K562 (cell line): ENCODE measurements at regions not wholly inside any gene's neighbourhood (a gene's known extent, or its start where the extent isn't known, plus 50 kb on each side); places are given as distances from the start of the nearest gene placed in this dataset.

Experiments used
- ATAC-seq: fragments of 200-7000 bp; cut with Tn5 transposase; 3 replicates; pipeline ENCODE4 v1.9.1; 2020; ENCODE audit warnings: moderate library complexity
- BruUV-seq: library from RNA; stranded (reverse); fragments of 400-500 nt; replicated peaks from 2 replicates; lab custom pipeline; 2021; lab: Mats Ljungman, UMichigan
- CTCF ChIA-PET: fragments of 300-600 bp; formaldehyde crosslinking; extraction: SDS; loops from one replicate; lab custom pipeline; 2021; ENCODE audit warnings: low intra/inter-chr PET ratio; lab: Yijun Ruan, JAX
- POLR2A ChIA-PET: fragments of 300-600, 350-650 bp; sonication (Branson Sonifier 250); formaldehyde crosslinking; extraction: SDS; loops from one replicate; lab custom pipeline; 2021; ENCODE audit warnings: antibody characterized with exemption, inconsistent platforms; lab: Yijun Ruan, JAX
- DNase-seq, 4 experiments: peaks; one replicate each; pipeline versions ENCODE4 v3.0.0 to v3.0.0-alpha.2; 2011 to 2018; ENCODE audit warnings: low spot score in 3 of 4, mixed read lengths in 3 of 4; ENCODE audit errors: extremely low read depth in 1 of 4
- FAIRE-seq: peaks from 2 replicates; lab custom pipeline; 2011; peaks lifted over from hg19 to GRCh38; lab: Jason Lieb, UNC
- H2AFZ ChIP-seq: 2 replicates; pipeline ENCODE4 v1.6.0; 2011; ENCODE audit warnings: low read depth, low read length, control low read depth, inconsistent platforms
- H3K27ac ChIP-seq: fragments of 200-600 bp; 3 replicates; pipeline ENCODE4 v1.8.0; 2011; ENCODE audit warnings: low read depth, mild to moderate bottlenecking, control low read depth, inconsistent platforms, low read length, moderate library complexity, mixed read lengths; ENCODE audit errors: extremely low read depth
- H3K27me3 ChIP-seq, 2 experiments: fragments of 300-600 bp in 1 of 2; 2 replicates in 1 of 2; 3 replicates in 1 of 2; pipeline versions ENCODE4 v1.6.0 to v1.8.0; 2011; ENCODE audit warnings: inconsistent platforms in 2 of 2, low read length in 2 of 2, mild to moderate bottlenecking in 1 of 2, mixed read lengths in 1 of 2, moderate library complexity in 1 of 2; ENCODE audit not compliant: control insufficient read depth in 2 of 2, insufficient read depth in 2 of 2
- H3K36me3 ChIP-seq: fragments of 300-600 bp; 3 replicates; pipeline ENCODE4 v1.8.0; 2011; ENCODE audit warnings: mild to moderate bottlenecking, low read length, inconsistent platforms; ENCODE audit not compliant: control insufficient read depth, insufficient read depth
- H3K4me1 ChIP-seq, 2 experiments: fragments of 200-600 bp in 1 of 2; replicated peaks in 1 of 2; 2 replicates in 1 of 2; 3 replicates in 1 of 2; pipeline versions ENCODE4 v1.5.1 to v1.8.0; 2011; ENCODE audit warnings: inconsistent platforms in 2 of 2, low read length in 2 of 2, mild to moderate bottlenecking in 1 of 2, mixed read lengths in 1 of 2, moderate library complexity in 1 of 2; ENCODE audit not compliant: control insufficient read depth in 2 of 2, insufficient read depth in 2 of 2
- H3K4me2 ChIP-seq: 2 replicates; pipeline ENCODE4 v1.6.1; 2011; ENCODE audit warnings: low read length, control low read depth, inconsistent platforms, mixed read lengths; ENCODE audit not compliant: insufficient read depth
- H3K4me3 ChIP-seq: fragments of 200-600 bp; sonication (generic), shearing (Covaris generic); 2 replicates; pipeline ENCODE4 v1.5.1; 2016; ENCODE audit warnings: control low read depth, inconsistent platforms
- H3K79me2 ChIP-seq: fragments of 200-600 bp; 3 replicates; pipeline ENCODE4 v1.8.0; 2011; ENCODE audit warnings: low read length, inconsistent platforms; ENCODE audit not compliant: control insufficient read depth, insufficient read depth
- H3K9ac ChIP-seq, 2 experiments: 2 replicates each; pipeline versions ENCODE4 v1.6.0 to v1.6.1; 2011; ENCODE audit warnings: low read depth in 2 of 2, low read length in 2 of 2, control low read depth in 1 of 2, inconsistent platforms in 1 of 2, mild to moderate bottlenecking in 1 of 2, mixed read lengths in 1 of 2; ENCODE audit not compliant: insufficient read depth in 1 of 2
- H3K9me1 ChIP-seq: one replicate; pipeline ENCODE4 v1.6.0; 2011; ENCODE audit warnings: inconsistent platforms, mild to moderate bottlenecking, low read length, moderate library complexity; ENCODE audit not compliant: control insufficient read depth, insufficient read depth
- H3K9me3 ChIP-seq: replicated peaks from 2 replicates; pipeline ENCODE4 v1.5.1; 2011; ENCODE audit warnings: low read depth, low read length, inconsistent platforms; ENCODE audit not compliant: control insufficient read depth, insufficient read depth
- H4K20me1 ChIP-seq: replicated peaks from 2 replicates; pipeline ENCODE4 v1.6.1; 2011; ENCODE audit warnings: low read length, inconsistent platforms, mixed read lengths; ENCODE audit not compliant: control insufficient read depth, insufficient read depth
- CHD1 ChIP-seq: fragments of 200-600 bp; sonication (generic); IDR thresholded peaks from one replicate; pipeline ENCODE4 v1.6.1; 2012; ENCODE audit warnings: mild to moderate bottlenecking, moderate library complexity, low read length, inconsistent platforms
- CXXC5 ChIP-seq: fragments of 250-450 bp; sonication (Bioruptor Pico); IDR thresholded peaks from 2 replicates; pipeline ENCODE4 v1.8.0; 2022; ENCODE audit warnings: inconsistent platforms, mild to moderate bottlenecking, moderate library complexity
- E4F1 ChIP-seq: fragments of 250-450 bp; sonication (Bioruptor Pico); IDR thresholded peaks from 2 replicates; pipeline ENCODE4 v1.5.0; 2021; ENCODE audit warnings: mild to moderate bottlenecking, borderline replicate concordance
- HMGXB4 ChIP-seq: sonication (generic); formaldehyde crosslinking; IDR thresholded peaks from 2 replicates; pipeline ENCODE4 v1.8.1; 2023; ENCODE audit warnings: mild to moderate bottlenecking, missing genetic modification reagents
- KAT7 ChIP-seq: sonication (generic); formaldehyde crosslinking; IDR thresholded peaks from 2 replicates; pipeline ENCODE4 v1.8.0; 2022; ENCODE audit warnings: missing genetic modification reagents, mild to moderate bottlenecking, borderline replicate concordance
- KLF6 ChIP-seq: fragments of 250-450 bp; sonication (Bioruptor Pico); IDR thresholded peaks from 2 replicates; pipeline ENCODE4 v1.4.0; 2020; ENCODE audit warnings: mild to moderate bottlenecking, moderate library complexity, borderline replicate concordance
- MITF ChIP-seq: IDR thresholded peaks from 2 replicates; pipeline ENCODE4 v1.6.1; 2014; ENCODE audit warnings: antibody characterized with exemption
- SP1 ChIP-seq: sonication (generic); formaldehyde crosslinking; IDR thresholded peaks from 2 replicates; pipeline ENCODE4 v1.8.1; 2022; ENCODE audit warnings: mild to moderate bottlenecking, missing genetic modification reagents
- SRSF9 ChIP-seq: fragments of 200-400 bp; formaldehyde crosslinking; IDR thresholded peaks from 2 replicates; pipeline ENCODE4 v1.6.1; 2017; ENCODE audit warnings: low read depth, low read length, borderline replicate concordance
- ZNF263 ChIP-seq: sonication (generic); formaldehyde crosslinking; IDR thresholded peaks from 2 replicates; pipeline ENCODE4 v1.8.0; 2022; ENCODE audit warnings: mild to moderate bottlenecking, missing genetic modification reagents, borderline replicate concordance
- ZNF518B ChIP-seq: fragments of 250-450 bp; sonication (Bioruptor Pico); IDR thresholded peaks from 2 replicates; pipeline ENCODE4 v1.5.0; 2021; ENCODE audit warnings: mild to moderate bottlenecking, moderate library complexity
- WGBS: fragments of 100-300 bp; shearing (Covaris generic); methylation state at CpG from one replicate; pipeline ENCODE4 v1.1.6; 2016; ENCODE audit warnings: low coverage, mixed read lengths; ENCODE audit not compliant: insufficient coverage; ENCODE audit errors: missing lambda C conversion rate; 5-methylcytosine and 5-hydroxymethylcytosine counted together
- in situ Hi-C: fragments of 300-500 bp; cut with MboI; formaldehyde crosslinking; loops from 4 replicates; pipeline ENCODE4 v1.15.0; 2018; ENCODE audit warnings: inconsistent platforms, mixed read lengths
- intact Hi-C: fragments of 100-400 bp; cut with micrococcal nuclease; formaldehyde crosslinking; loops from 2 replicates; pipeline ENCODE4 v1.14.2; 2022

GRCh38 chr19:5225486-5226345, 114.9 kb downstream of the PTPRS start:
- ChIA-PET CTCF (interaction anchor here (0.6 kb wide), 1 partner anchor 178 kb away, joined by 3 read pairs; no protein-coding TSS in a partner anchor), POLR2A (no interaction called here)
- no TSS peak for BruUV-seq
- no peaks in the 10 kb centered on the region for H3K27me3 ChIP-seq
- no peak overlapping the region for H3K4me2 ChIP-seq
- H3K4me1 ChIP-seq: peaks cover 0 to 14% of the 10 kb centered on the region in 2 experiments; a peak in 2 of 5 replicates
- H3K36me3 ChIP-seq: peaks cover 3% of the 10 kb centered on the region; the same call in 1 of the 3 replicates
- H2AFZ ChIP-seq: no peak overlapping the region
- H3K9me3 ChIP-seq: no peaks in the 10 kb centered on the region
- ATAC-seq: peak; percentile 91
- 17% methylated on average over 17 of the region's 28 CpGs for WGBS
- no peak overlapping the region for H3K4me3 ChIP-seq
- 0 out of 2 replicates have a peak, but pooled peaks cover 5% of the 10 kb centered on the region for H4K20me1 ChIP-seq
- peak; percentile 46 to 55 (median 52) for DNase-seq
- H3K27ac ChIP-seq: no peak overlapping the region
- H3K9me1 ChIP-seq: no peaks in the 10 kb centered on the region
- peak; percentile 40 for FAIRE-seq
- H3K9ac ChIP-seq: peak overlapping the region in 1 of 2 experiments; percentile 4; a peak in 1 of 4 replicates
- no peaks in the 10 kb centered on the region for H3K79me2 ChIP-seq
- in situ Hi-C loops: no loop called here
- intact Hi-C loops: no loop called here
- no peak for TF ChIP-seq CHD1
- no peak for TF ChIP-seq SP1
- TF ChIP-seq HMGXB4: no peak
- TF ChIP-seq ZNF518B: no peak
- TF ChIP-seq KAT7 (CRISPR knock-in tag): no peak
- 0 out of 2 replicates have a peak, but pooled peaks have one; percentile 31 for TF ChIP-seq ZNF263 (CRISPR knock-in tag)
- TF ChIP-seq E4F1 (CRISPR knock-in tag): no peak
- TF ChIP-seq CXXC5 (CRISPR knock-in tag): no peak
- TF ChIP-seq SRSF9: no peak
- no peak for TF ChIP-seq MITF
- no peak for TF ChIP-seq KLF6
